ENCODE measurements at regions not wholly inside any gene's neighbourhood (a gene's known extent, or its start where the extent isn't known, plus 50 kb on each side); places are given as distances from the start of the nearest gene placed in this dataset.

DNA sequence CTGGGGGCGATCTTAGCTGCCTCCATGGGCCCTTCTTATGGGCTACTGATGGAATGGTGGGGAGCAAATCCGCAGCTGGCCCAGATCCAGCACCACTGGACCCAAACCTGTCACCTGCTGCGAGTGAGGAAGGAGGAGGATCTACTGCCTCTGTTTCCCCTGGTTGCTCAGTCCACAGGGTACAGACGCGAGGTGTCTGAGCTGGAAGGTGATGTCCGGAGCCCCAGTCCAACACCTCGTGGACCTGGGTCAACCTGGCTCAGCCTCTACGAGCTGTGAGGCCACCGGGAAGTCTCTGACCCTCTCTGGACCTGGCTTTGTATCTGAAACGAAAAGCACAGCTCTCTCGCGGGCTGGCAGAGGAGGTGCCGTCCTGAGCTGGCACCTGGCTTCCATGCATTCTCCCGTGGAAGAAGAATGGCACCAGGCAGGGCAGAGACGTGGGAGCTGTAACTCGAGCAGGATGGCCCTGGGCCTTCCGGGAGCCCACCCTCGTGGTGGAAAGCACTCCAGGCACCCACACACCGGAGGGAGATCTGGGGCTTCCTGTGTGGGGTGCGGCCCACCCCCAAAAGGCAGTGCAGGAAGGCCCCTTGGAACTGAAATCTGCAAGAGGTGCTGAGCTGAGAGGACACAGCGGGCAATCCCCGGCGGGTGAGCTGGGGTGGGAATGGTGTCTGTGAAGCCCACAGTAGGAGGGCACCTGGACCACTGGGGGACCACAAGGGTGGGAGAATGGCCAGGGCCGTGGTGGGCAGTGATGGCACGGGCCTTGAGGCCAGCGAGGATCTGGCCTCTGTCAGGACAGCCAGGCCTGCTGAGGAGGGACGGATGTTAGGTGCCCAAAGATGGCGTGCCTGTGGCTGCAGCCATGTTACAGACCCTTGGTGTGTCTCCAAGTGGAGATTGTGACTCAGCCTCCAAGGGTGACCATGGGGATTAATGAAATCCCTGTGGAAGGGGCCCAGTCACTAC lies 133.4 kb downstream of the OLFM1 start:
- peaks cover 11% of the 10 kb centered on the region for H3K4me1 ChIP-seq (ENCODE audit: control insufficient read depth, insufficient read depth, low read length, poor library complexity, severe bottlenecking)
- H3K9me3 ChIP-seq (ENCODE audit: control insufficient read depth, low read length) = no peaks in the 10 kb centered on the region
- WGBS, 2 experiments (ENCODE audit: insufficient coverage in 2 of 2) = 88 to 95% methylated on average over 28 of the region's 28 CpGs
- H3K36me3 ChIP-seq (ENCODE audit: control insufficient read depth, insufficient read depth, low read length) = no peaks in the 10 kb centered on the region
- no peak overlapping the region for H3K4me3 ChIP-seq (ENCODE audit: extremely low read depth, insufficient read depth, low read length, poor library complexity, severe bottlenecking)
- H3K27ac ChIP-seq (ENCODE audit: low read depth, low read length, severe bottlenecking) = no peak overlapping the region

DNA sequence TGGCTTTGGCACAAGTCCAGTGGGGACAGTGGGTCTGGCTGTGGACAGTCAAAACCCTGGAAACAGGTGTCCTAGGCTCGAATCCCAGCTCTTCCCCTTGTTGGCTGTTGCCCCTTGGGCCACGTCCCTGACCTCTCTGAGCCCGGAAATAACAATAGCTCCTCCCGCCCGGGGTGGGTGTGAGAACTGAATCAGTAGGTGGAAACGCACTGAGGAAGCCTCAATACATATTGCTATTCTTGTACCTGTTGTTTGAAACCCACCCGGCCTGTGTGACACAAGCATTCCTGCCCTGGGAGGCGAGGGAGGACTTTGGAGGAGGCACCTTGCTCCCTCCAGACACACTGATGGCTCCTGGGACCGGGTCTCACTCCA lies 134.1 kb downstream of the OLFM1 start:
- H3K4me1 ChIP-seq (ENCODE audit: control insufficient read depth, insufficient read depth, low read length, poor library complexity, severe bottlenecking) = peaks cover 11% of the 10 kb centered on the region
- no peak overlapping the region for H3K27ac ChIP-seq (ENCODE audit: low read depth, low read length, severe bottlenecking)
- 87 to 91% methylated on average over 6 to 8 of the region's 9 CpGs for WGBS, 2 experiments (ENCODE audit: insufficient coverage in 2 of 2)

DNA sequence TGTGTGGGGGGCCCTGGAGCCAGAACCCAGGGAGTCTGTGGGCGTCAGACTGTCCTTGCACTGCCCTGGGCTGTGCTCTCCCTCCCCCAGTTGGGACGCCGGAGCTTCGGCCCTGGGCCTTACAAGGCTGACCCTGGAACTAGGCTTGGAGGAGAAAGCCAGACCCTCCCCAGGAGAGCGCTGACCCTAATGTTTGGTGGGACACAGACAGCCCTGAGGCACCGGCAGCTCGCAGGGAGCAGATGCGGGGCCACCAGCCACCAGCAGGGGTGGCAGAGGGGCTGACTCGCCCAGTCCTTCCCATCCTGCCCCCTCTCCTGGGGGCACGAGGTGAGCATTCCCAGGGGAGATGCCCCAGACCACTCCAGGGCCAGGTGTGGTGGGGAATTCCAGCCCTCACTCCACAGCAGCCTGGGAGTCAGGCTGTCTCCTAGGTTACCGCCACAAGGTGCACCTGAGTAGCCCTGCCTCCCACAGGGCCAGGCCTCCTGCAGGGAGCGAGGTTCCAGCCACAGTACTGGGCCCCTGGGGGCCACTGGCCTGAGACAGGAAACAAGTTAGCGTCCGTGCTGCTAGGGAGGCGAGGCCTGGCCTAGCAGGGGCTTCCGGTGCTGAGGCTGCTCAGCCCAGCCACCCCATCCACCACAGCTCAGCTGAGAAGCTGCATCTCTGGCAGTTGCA lies 134.6 kb downstream of the OLFM1 start:
- 63 to 68% methylated on average over 13 to 15 of the region's 16 CpGs for WGBS, 2 experiments (ENCODE audit: insufficient coverage in 2 of 2)
- peaks cover 11% of the 10 kb centered on the region for H3K4me1 ChIP-seq (ENCODE audit: control insufficient read depth, insufficient read depth, low read length, poor library complexity, severe bottlenecking)
- H3K4me3 ChIP-seq (ENCODE audit: extremely low read depth, insufficient read depth, low read length, poor library complexity, severe bottlenecking) = no peak overlapping the region
- H3K27ac ChIP-seq (ENCODE audit: low read depth, low read length, severe bottlenecking) = no peak overlapping the region
- no peaks in the 10 kb centered on the region for H3K9me3 ChIP-seq (ENCODE audit: control insufficient read depth, low read length)
- no peaks in the 10 kb centered on the region for H3K36me3 ChIP-seq (ENCODE audit: control insufficient read depth, insufficient read depth, low read length)

More for the DNA sequence above, 134.1 kb downstream of the OLFM1 start:
- H3K36me3 ChIP-seq (ENCODE audit: control insufficient read depth, insufficient read depth, low read length) = no peaks in the 10 kb centered on the region
- H3K4me3 ChIP-seq (ENCODE audit: extremely low read depth, insufficient read depth, low read length, poor library complexity, severe bottlenecking) = no peak overlapping the region
- H3K9me3 ChIP-seq (ENCODE audit: control insufficient read depth, low read length) = no peaks in the 10 kb centered on the region

DNA sequence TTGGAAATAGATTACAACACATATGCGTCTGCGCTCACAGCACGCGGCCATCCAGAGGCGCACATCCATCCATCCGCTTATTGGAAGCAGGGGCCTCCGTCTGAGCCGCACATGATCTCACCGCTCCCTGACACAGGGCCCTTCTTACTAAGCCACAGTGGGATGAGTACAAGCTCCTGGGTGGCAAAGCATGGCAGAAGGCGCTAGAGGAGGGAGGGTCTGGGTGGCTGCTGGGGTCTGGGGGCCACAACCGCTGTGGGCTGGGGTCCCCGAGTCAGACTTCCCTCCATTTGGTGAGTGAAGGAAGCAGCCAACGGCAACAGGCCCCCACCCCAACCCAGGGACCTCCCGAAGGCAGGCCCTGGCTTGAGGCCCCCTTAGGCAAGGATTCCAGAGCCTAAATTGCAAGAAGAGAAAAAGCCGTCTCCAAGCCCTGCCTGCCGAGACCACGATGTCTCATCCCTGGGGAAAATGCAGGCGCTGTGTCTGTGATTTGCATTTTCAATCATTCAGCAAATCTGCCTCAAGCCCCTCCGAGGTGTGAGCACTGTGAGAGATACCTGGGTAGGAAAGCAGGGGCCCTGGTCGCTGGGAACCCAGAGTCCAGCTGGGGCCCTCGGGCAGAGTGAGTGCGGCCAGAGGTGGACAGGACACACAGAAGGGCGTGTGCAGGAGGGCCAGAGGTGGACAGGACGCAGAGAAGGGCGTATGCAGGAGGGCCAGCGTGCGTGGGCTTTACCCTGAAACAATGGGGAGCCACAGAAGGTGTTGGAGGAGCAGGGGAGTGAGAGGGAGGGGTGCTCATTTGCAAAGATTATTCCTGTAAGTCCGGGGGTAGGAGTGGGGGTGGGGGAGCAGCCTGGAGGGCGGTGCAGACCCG lies 135.7 kb downstream of the OLFM1 start:
- Histone ChIP-seq H3K4me3 (ENCODE audit: extremely low read depth, insufficient read depth, low read length, poor library complexity, severe bottlenecking) (no peak overlapping the region), H3K27ac (ENCODE audit: low read depth, low read length, severe bottlenecking) (no peak overlapping the region), H3K9me3 (ENCODE audit: control insufficient read depth, low read length) (no peaks in the 10 kb centered on the region), H3K36me3 (ENCODE audit: control insufficient read depth, insufficient read depth, low read length) (no peaks in the 10 kb centered on the region), H3K4me1 (ENCODE audit: control insufficient read depth, insufficient read depth, low read length, poor library complexity, severe bottlenecking) (peaks cover 11% of the 10 kb centered on the region)
- WGBS, 2 experiments (ENCODE audit: insufficient coverage in 2 of 2) = 65 to 70% methylated on average over 21 to 26 of the region's 30 CpGs

DNA sequence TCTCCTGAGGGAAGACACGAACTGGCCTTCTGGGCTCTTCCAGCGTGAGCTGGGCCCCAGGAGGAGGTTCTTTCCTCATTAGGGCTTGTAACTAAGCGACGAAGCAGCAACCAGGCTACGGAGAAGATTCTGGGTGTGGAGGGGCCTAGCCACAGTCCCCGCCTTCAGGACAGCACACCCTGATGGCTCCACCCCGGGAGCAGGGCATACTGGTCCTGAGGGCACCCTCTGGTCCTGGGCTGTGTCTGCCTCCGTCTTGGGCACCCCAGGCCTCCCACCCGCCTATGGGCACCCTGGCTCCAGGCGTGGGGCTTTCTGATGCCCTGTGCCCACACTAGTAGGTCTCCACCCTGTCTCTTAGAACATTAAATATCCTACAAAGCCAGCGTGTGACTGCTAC lies 136.4 kb downstream of the OLFM1 start:
- H3K9me3 ChIP-seq (ENCODE audit: control insufficient read depth, low read length) = no peaks in the 10 kb centered on the region
- H3K27ac ChIP-seq (ENCODE audit: low read depth, low read length, severe bottlenecking) = no peak overlapping the region
- H3K4me1 ChIP-seq (ENCODE audit: control insufficient read depth, insufficient read depth, low read length, poor library complexity, severe bottlenecking) = peaks cover 11% of the 10 kb centered on the region
- 75 to 82% methylated on average over 9 to 11 of the region's 11 CpGs for WGBS, 2 experiments (ENCODE audit: insufficient coverage in 2 of 2)
- no peak overlapping the region for H3K4me3 ChIP-seq (ENCODE audit: extremely low read depth, insufficient read depth, low read length, poor library complexity, severe bottlenecking)
- H3K36me3 ChIP-seq (ENCODE audit: control insufficient read depth, insufficient read depth, low read length) = no peaks in the 10 kb centered on the region

DNA sequence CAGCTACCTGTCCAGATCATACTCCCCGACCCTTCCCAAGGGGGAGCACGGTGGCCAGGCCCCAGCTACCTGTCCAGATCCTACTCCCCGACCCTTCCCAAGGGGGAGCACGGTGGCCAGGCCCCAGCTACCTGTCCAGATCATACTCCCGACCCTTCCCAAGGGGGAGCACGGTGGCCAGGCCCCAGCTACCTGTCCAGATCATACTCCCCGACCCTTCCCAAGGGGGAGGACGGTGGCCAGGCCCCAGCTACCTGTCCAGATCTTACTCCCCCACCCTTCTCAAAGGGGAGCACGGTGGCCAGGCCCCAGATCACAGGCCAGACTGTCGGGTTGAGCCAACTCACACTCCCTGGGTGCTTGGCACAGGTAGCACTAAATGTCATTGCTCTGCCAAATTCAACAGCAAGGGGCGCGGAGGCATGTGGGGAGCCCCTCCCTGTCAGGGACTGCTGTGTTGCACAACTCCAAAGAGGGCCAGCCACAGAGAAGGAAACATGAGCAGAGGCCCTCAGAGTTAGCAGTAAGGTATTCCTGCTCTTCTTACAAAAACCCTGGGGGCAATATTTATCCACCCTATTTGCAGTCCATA lies 136.9 kb downstream of the OLFM1 start:
- H3K9me3 ChIP-seq (ENCODE audit: control insufficient read depth, low read length) = no peaks in the 10 kb centered on the region
- H3K36me3 ChIP-seq (ENCODE audit: control insufficient read depth, insufficient read depth, low read length) = no peaks in the 10 kb centered on the region
- 91 to 96% methylated on average over 7 to 8 of the region's 12 CpGs for WGBS, 2 experiments (ENCODE audit: insufficient coverage in 2 of 2)
- H3K4me1 ChIP-seq (ENCODE audit: control insufficient read depth, insufficient read depth, low read length, poor library complexity, severe bottlenecking) = peaks cover 11% of the 10 kb centered on the region
- H3K27ac ChIP-seq (ENCODE audit: low read depth, low read length, severe bottlenecking) = no peak overlapping the region
- no peak overlapping the region for H3K4me3 ChIP-seq (ENCODE audit: extremely low read depth, insufficient read depth, low read length, poor library complexity, severe bottlenecking)

DNA sequence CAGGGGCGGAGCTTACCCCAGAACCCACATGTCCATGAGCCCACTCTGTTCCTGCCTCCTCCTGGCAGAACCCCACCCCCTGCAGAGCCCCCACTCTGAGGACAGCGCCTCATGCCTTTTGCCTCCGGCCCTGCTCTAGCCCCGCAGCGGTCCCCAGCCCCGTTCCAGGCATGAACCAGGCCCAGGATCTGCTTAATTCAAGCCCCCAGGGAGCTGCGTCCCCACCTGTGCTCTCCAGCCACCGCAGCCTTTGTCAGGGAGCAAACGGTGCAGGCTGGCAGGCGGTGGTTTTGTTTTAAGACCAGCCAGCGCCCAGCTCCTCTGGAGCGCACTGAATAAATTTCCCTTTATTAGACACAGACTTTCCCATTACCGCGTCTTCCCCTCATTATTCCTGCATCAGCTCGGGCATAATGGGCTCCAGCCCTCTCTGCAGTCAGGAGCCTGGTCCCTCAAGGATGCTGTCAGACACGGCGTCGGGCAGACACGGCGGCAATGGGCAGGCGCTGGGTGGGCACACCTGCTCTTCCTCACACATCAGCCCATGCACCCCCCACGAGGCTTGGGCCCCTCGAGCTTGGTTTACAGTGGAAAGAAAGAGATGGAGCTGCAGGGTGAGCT lies 137.6 kb downstream of the OLFM1 start:
- Histone ChIP-seq H3K4me1 (ENCODE audit: control insufficient read depth, insufficient read depth, low read length, poor library complexity, severe bottlenecking) (peaks cover 11% of the 10 kb centered on the region), H3K36me3 (ENCODE audit: control insufficient read depth, insufficient read depth, low read length) (no peaks in the 10 kb centered on the region), H3K4me3 (ENCODE audit: extremely low read depth, insufficient read depth, low read length, poor library complexity, severe bottlenecking) (no peak overlapping the region), H3K27ac (ENCODE audit: low read depth, low read length, severe bottlenecking) (no peak overlapping the region), H3K9me3 (ENCODE audit: control insufficient read depth, low read length) (no peaks in the 10 kb centered on the region)
- 84 to 86% methylated on average over 15 to 21 of the region's 23 CpGs for WGBS, 2 experiments (ENCODE audit: insufficient coverage in 2 of 2)

DNA sequence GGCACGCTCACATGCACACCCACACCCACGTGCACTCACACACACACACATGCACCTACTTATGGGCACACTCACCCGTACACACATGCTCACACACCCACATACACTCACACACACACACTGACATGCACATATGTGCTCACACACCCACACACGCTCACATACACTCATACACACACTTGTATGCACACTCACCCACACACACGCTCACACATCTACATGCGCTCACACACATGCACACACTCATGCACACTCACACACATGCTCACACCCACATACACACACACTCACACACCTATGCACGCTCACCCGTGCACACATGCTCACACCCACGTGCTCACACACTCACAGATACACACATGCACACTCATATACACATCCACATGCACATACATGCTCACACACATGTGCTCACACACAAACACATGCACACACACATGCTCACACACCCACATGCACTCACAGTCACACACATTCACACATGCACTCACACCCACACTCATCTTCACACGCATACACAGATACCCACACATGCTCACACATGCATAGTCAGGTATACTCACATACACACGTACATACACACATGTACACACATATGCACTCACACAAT lies 138.3 kb downstream of the OLFM1 start:
- no peaks in the 10 kb centered on the region for H3K9me3 ChIP-seq (ENCODE audit: control insufficient read depth, low read length)
- WGBS, 2 experiments (ENCODE audit: insufficient coverage in 2 of 2) = 93% methylated on average over 10 to 11 of the region's 11 CpGs
- peaks cover 11% of the 10 kb centered on the region for H3K4me1 ChIP-seq (ENCODE audit: control insufficient read depth, insufficient read depth, low read length, poor library complexity, severe bottlenecking)
- no peak overlapping the region for H3K27ac ChIP-seq (ENCODE audit: low read depth, low read length, severe bottlenecking)
- H3K36me3 ChIP-seq (ENCODE audit: control insufficient read depth, insufficient read depth, low read length) = no peaks in the 10 kb centered on the region
- H3K4me3 ChIP-seq (ENCODE audit: extremely low read depth, insufficient read depth, low read length, poor library complexity, severe bottlenecking) = no peak overlapping the region

DNA sequence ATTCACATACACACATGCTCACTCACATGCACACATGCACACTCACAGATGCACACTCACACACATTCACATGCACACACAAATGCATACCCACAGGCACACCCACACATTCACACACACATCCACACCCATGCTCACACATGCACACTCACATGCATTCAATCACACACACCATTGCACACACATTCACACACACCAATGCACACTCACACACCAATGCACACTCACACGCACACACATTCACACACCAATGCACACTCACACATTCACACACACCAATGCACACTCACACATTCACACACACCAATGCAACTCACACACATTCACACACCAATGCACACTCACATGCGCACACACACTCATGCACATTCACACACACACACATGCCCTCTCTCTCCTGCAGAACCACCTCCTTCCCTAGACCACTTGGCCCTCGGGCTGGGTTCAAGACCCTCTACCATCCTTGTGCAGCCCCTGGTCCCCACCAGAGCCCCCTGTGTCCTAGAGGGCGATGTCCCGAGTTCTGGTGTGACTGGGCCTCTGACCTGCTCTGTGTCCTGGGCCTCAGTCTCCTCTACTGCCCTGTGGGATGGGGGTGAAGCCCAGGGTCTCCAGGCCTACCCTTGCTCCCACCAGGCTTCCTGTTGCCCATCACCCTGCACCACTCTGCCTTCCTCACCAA lies 139.0 kb downstream of the OLFM1 start:
- 86 to 97% methylated on average over 4 to 5 of the region's 5 CpGs for WGBS, 2 experiments (ENCODE audit: insufficient coverage in 2 of 2)
- H3K4me3 ChIP-seq (ENCODE audit: extremely low read depth, insufficient read depth, low read length, poor library complexity, severe bottlenecking) = no peak overlapping the region
- no peaks in the 10 kb centered on the region for H3K9me3 ChIP-seq (ENCODE audit: control insufficient read depth, low read length)
- H3K27ac ChIP-seq (ENCODE audit: low read depth, low read length, severe bottlenecking) = no peak overlapping the region
- H3K36me3 ChIP-seq (ENCODE audit: control insufficient read depth, insufficient read depth, low read length) = no peaks in the 10 kb centered on the region
- peaks cover 11% of the 10 kb centered on the region for H3K4me1 ChIP-seq (ENCODE audit: control insufficient read depth, insufficient read depth, low read length, poor library complexity, severe bottlenecking)
